SK-N-SH (cell line): ENCODE measurements at regions not wholly inside any gene's neighbourhood (a gene's known extent, or its start where the extent isn't known, plus 50 kb on each side); places are given as distances from the start of the nearest gene placed in this dataset.
A peak's percentile ranks its signal among the peaks of the same experiment; 100 is the strongest.

Source experiments
- CTCF ChIA-PET: fragments of 300-600, 350-600 bp; formaldehyde crosslinking; extraction: SDS; loops from one replicate; lab custom pipeline; 2021; lab: Yijun Ruan, JAX
- POLR2A ChIA-PET: fragments of 350-600 bp; sonication (Branson Sonifier 250); formaldehyde crosslinking; extraction: SDS; loops from one replicate; lab custom pipeline; 2020; ENCODE audit warnings: antibody characterized with exemption, inconsistent platforms; lab: Yijun Ruan, JAX
- DNase-seq: peaks from one replicate; pipeline ENCODE4 v3.0.0; 2012
- H2AFZ ChIP-seq: fragments of 200-600 bp; sonication (generic); 2 replicates; pipeline ENCODE4 v1.8.1; 2016; ENCODE audit warnings: antibody characterized with exemption, mild to moderate bottlenecking, low read depth
- H3F3A ChIP-seq: fragments of 200-600 bp; sonication (generic); replicated peaks from 2 replicates; pipeline ENCODE3; 2016; ENCODE audit warnings: antibody characterized with exemption, mild to moderate bottlenecking; ENCODE audit not compliant: insufficient read depth
- H3K27ac ChIP-seq, 2 experiments: fragments of 200-500 bp in 1 of 2; fragments of 200-600 bp in 1 of 2; sonication (Bioruptor generic) in 1 of 2; sonication (generic), shearing (Covaris generic) in 1 of 2; 2 replicates each; pipeline versions ENCODE4 v1.5.1 to v1.6.1; 2014 to 2016; ENCODE audit warnings: low read depth in 2 of 2, inconsistent platforms in 1 of 2, low read length in 1 of 2, mild to moderate bottlenecking in 1 of 2, mixed read lengths in 1 of 2
- H3K27me3 ChIP-seq: fragments of 200-600 bp; sonication (generic), shearing (Covaris generic); 2 replicates; pipeline ENCODE4 v1.6.1; 2016; ENCODE audit warnings: mixed run types; ENCODE audit not compliant: insufficient read depth
- H3K36me3 ChIP-seq, 2 experiments: fragments of 200-500 bp in 1 of 2; fragments of 200-600 bp in 1 of 2; sonication (Bioruptor generic) in 1 of 2; sonication (generic) in 1 of 2; replicated peaks in 1 of 2; 2 replicates each; pipeline versions ENCODE3 to v1.5.1; 2014 to 2016; ENCODE audit warnings: low read length in 1 of 2, mild to moderate bottlenecking in 1 of 2; ENCODE audit not compliant: insufficient read depth in 2 of 2, control insufficient read depth in 1 of 2
- H3K4me1 ChIP-seq, 2 experiments: fragments of 200-500 bp in 1 of 2; fragments of 200-600 bp in 1 of 2; sonication (Bioruptor generic) in 1 of 2; sonication (generic), shearing (Covaris generic) in 1 of 2; 2 replicates each; pipeline versions ENCODE4 v1.5.1 to v1.6.1; 2014 to 2016; ENCODE audit warnings: low read depth in 1 of 2, low read length in 1 of 2, mixed run types in 1 of 2; ENCODE audit not compliant: insufficient read depth in 2 of 2, control insufficient read depth in 1 of 2
- H3K4me2 ChIP-seq: fragments of 200-600 bp; sonication (generic), shearing (Covaris generic); 2 replicates; pipeline ENCODE4 v1.6.1; 2017; ENCODE audit warnings: mixed run types
- H3K4me3 ChIP-seq, 2 experiments: fragments of 200-500 bp in 1 of 2; fragments of 200-600 bp in 1 of 2; sonication (Bioruptor generic) in 1 of 2; sonication (generic), shearing (Covaris generic) in 1 of 2; 2 replicates each; pipeline versions ENCODE4 v1.5.1 to v1.8.1; 2014 to 2016; ENCODE audit warnings: low read depth in 2 of 2, inconsistent platforms in 1 of 2, low read length in 1 of 2, mild to moderate bottlenecking in 1 of 2, mixed read lengths in 1 of 2, moderate library complexity in 1 of 2
- H3K79me2 ChIP-seq: fragments of 200-600 bp; sonication (generic); 2 replicates; pipeline ENCODE4 v1.8.1; 2017; ENCODE audit warnings: mild to moderate bottlenecking; ENCODE audit not compliant: insufficient read depth
- H3K9ac ChIP-seq: fragments of 200-600 bp; sonication (generic); 2 replicates; pipeline ENCODE4 v1.6.1; 2017; ENCODE audit warnings: mixed run types
- H3K9me2 ChIP-seq: fragments of 200-600 bp; sonication (generic); 2 replicates; pipeline ENCODE4 v1.6.1; 2017; ENCODE audit warnings: mixed run types
- H3K9me3 ChIP-seq: fragments of 200-600 bp; sonication (generic); 2 replicates; pipeline ENCODE4 v1.6.1; 2017; ENCODE audit warnings: mixed run types, mild to moderate bottlenecking, moderate library complexity
- H4K20me1 ChIP-seq: fragments of 200-600 bp; sonication (generic); 2 replicates; pipeline ENCODE4 v1.6.1; 2017; ENCODE audit warnings: mild to moderate bottlenecking, mixed run types; ENCODE audit not compliant: insufficient read depth
- EP300 ChIP-seq, 2 experiments: IDR thresholded peaks; 2 replicates each; pipeline versions ENCODE4 v1.4.0 to v1.6.1; 2012; ENCODE audit warnings: borderline replicate concordance in 1 of 2, low read depth in 1 of 2, low read length in 1 of 2
- EZH2phosphoT487 ChIP-seq: fragments of 200-600 bp; sonication (generic); IDR thresholded peaks from 2 replicates; pipeline ENCODE4 v1.6.1; 2017; ENCODE audit warnings: low read depth, mixed run types, mild to moderate bottlenecking, antibody characterized with exemption, moderate library complexity, borderline replicate concordance
- GATA2 ChIP-seq: sonication (generic); formaldehyde crosslinking; IDR thresholded peaks from 2 replicates; pipeline ENCODE4 v1.5.0; 2020; ENCODE audit warnings: mild to moderate bottlenecking, missing genetic modification reagents
- MAX ChIP-seq: IDR thresholded peaks from 2 replicates; pipeline ENCODE4 v1.4.0; 2012; ENCODE audit warnings: low read depth
- MEF2A ChIP-seq: IDR thresholded peaks from 2 replicates; pipeline ENCODE4 v1.4.0; 2012; ENCODE audit warnings: low read depth, borderline replicate concordance
- MXI1 ChIP-seq: IDR thresholded peaks from 2 replicates; pipeline ENCODE4 v1.6.1; 2012; ENCODE audit warnings: mild to moderate bottlenecking, low read depth, low read length, improper control_type of control experiment
- PBX3 ChIP-seq: IDR thresholded peaks from 2 replicates; pipeline ENCODE4; 2012
- POLR2AphosphoS5 ChIP-seq: IDR thresholded peaks from 2 replicates; pipeline ENCODE4 v1.6.1; 2012; ENCODE audit warnings: low read depth, low read length
- RCOR1 ChIP-seq: fragments of 150-350 bp; IDR thresholded peaks from 2 replicates; pipeline ENCODE4 v1.6.1; 2017; ENCODE audit warnings: antibody characterized with exemption, low read length
- TAF1 ChIP-seq: IDR thresholded peaks from 2 replicates; pipeline ENCODE4 v1.6.1; 2012; ENCODE audit warnings: low read depth, mild to moderate bottlenecking, low read length, moderate library complexity, borderline replicate concordance
- USF2 ChIP-seq: fragments of 150-350 bp; IDR thresholded peaks from 2 replicates; pipeline ENCODE4 v1.6.1; 2017; ENCODE audit warnings: antibody characterized with exemption, low read length, low read depth, borderline replicate concordance
- YY1 ChIP-seq: IDR thresholded peaks from 2 replicates; pipeline ENCODE4 v1.4.0; 2012; ENCODE audit warnings: low read depth, mild to moderate bottlenecking
- ZBTB33 ChIP-seq: IDR thresholded peaks from 2 replicates; pipeline ENCODE4 v1.4.0; 2012; ENCODE audit warnings: low read depth, borderline replicate concordance
- WGBS: methylation state at CpG from one replicate; pipeline ENCODE4 v1.1.6; 2017; ENCODE audit warnings: low lambda C conversion rate; 5-methylcytosine and 5-hydroxymethylcytosine counted together

- TF ChIP-seq USF2 = no peak
- TF ChIP-seq RCOR1 = 0 out of 2 replicates have a peak, but pooled peaks have one; percentile 7
- TF ChIP-seq PBX3 = no peak
- TF ChIP-seq MEF2A = no peak
- no peak for TF ChIP-seq YY1
- TF ChIP-seq EP300 (IDR thresholded peaks at IDR 0.05; ENCODE audit: borderline replicate concordance in 1 of 2, low read depth in 1 of 2, low read length in 1 of 2) = peak in 1 of 2 experiments; percentile 40; a peak in 1 of 4 replicates
Measured at GRCh38 chr5:125149527-125149926, 403.1 kb upstream of the ZNF608 start (continued).

GRCh38 chr5:125150041-125150669 lies 403.7 kb upstream of the ZNF608 start:
- H2AFZ ChIP-seq = no peak overlapping the region
- no peak overlapping the region for H3K4me2 ChIP-seq
- H3K9me2 ChIP-seq = no peaks in the 10 kb centered on the region; the same call in 1 of the 2 replicates
- no peaks in the 10 kb centered on the region for H3F3A ChIP-seq
- H3K79me2 ChIP-seq = no peaks in the 10 kb centered on the region
- 10% methylated on average over 3 of the region's 3 CpGs for WGBS
- H3K9me3 ChIP-seq = no peaks in the 10 kb centered on the region
- CTCF ChIA-PET = no interaction called here
- H3K27ac ChIP-seq = peak overlapping the region in 1 of 2 experiments; percentile 68; a peak in 2 of 4 replicates
- POLR2A ChIA-PET = no interaction called here
- no peaks in the 10 kb centered on the region for H3K36me3 ChIP-seq
- no peak overlapping the region for H3K9ac ChIP-seq
- peaks cover 0 to 17% of the 10 kb centered on the region in 2 experiments; a peak in 2 of 4 replicates for H3K4me1 ChIP-seq
- DNase-seq = no peak
- H3K27me3 ChIP-seq = no peaks in the 10 kb centered on the region
- H4K20me1 ChIP-seq = no peaks in the 10 kb centered on the region
- TF ChIP-seq POLR2AphosphoS5 (no peak), GATA2 (no peak), MAX (no peak), MXI1 (no peak)
- no peak overlapping the region for H3K4me3 ChIP-seq

GRCh38 chr5:125151150-125151900 lies 404.9 kb upstream of the ZNF608 start:
- Histone ChIP-seq H3K4me2 (no peak overlapping the region), H3K36me3 (no peaks in the 10 kb centered on the region), H3K9me2 (no peaks in the 10 kb centered on the region; the same call in 1 of the 2 replicates), H2AFZ (no peak overlapping the region), H3K9ac (no peak overlapping the region), H3K4me3 (no peak overlapping the region), H3F3A (no peaks in the 10 kb centered on the region), H3K4me1 (peaks cover 0 to 17% of the 10 kb centered on the region in 2 experiments; a peak in 2 of 4 replicates), H4K20me1 (no peaks in the 10 kb centered on the region), H3K27ac (no peak overlapping the region; a peak in 1 of 4 replicates), H3K79me2 (no peaks in the 10 kb centered on the region), H3K9me3 (no peaks in the 10 kb centered on the region), H3K27me3 (no peaks in the 10 kb centered on the region)
- no peak for DNase-seq
- WGBS = 73% methylated on average over 4 of the region's 4 CpGs
- POLR2A ChIA-PET = no interaction called here
- CTCF ChIA-PET = no interaction called here
- no peak for TF ChIP-seq MXI1
- TF ChIP-seq PBX3 = no peak
- TF ChIP-seq RCOR1 = no peak
- no peak for TF ChIP-seq TAF1
- no peak for TF ChIP-seq EZH2phosphoT487
- no peak for TF ChIP-seq ZBTB33
- TF ChIP-seq EP300 (IDR thresholded peaks at IDR 0.05; ENCODE audit: borderline replicate concordance in 1 of 2, low read depth in 1 of 2, low read length in 1 of 2) = no peak
